H1 (cell line): ENCODE measurements at regions not wholly inside any gene's neighbourhood (a gene's known extent, or its start where the extent isn't known, plus 50 kb on each side); places are given as distances from the start of the nearest gene placed in this dataset.

ENCODE experiments used
- CTCF ChIA-PET: fragments of 300-600 bp; sonication (Branson Sonifier 250); formaldehyde crosslinking; loops from one replicate; lab custom pipeline; 2021; ENCODE audit not compliant: partially characterized antibody; lab: Charles Lee
- POLR2A ChIA-PET: fragments of 300-600 bp; sonication (Branson Sonifier 250); formaldehyde crosslinking; loops from one replicate; lab custom pipeline; 2021; ENCODE audit warnings: inconsistent platforms; ENCODE audit not compliant: partially characterized antibody; lab: Charles Lee
- DNase-seq, 2 experiments: peaks; one replicate each; pipeline versions ENCODE4 v3.0.0 to v3.0.0-alpha.2; 2010 to 2022; ENCODE audit warnings: low spot score in 2 of 2, low read depth in 1 of 2, mixed read lengths in 1 of 2
- FAIRE-seq: peaks from 2 replicates; lab custom pipeline; 2011; peaks lifted over from hg19 to GRCh38; lab: Jason Lieb, UNC
- H2AFZ ChIP-seq: 2 replicates; pipeline ENCODE4 v1.8.1; 2012; ENCODE audit warnings: low read length, inconsistent platforms
- H2AK5ac ChIP-seq: 2 replicates; pipeline ENCODE4 v1.6.1; 2013; ENCODE audit warnings: low read depth, low read length
- H2BK120ac ChIP-seq: replicated peaks from 2 replicates; pipeline ENCODE3; 2013; ENCODE audit warnings: low read depth, low read length, inconsistent platforms
- H2BK12ac ChIP-seq: 2 replicates; pipeline ENCODE4 v1.6.1; 2013; ENCODE audit warnings: low read depth, low read length
- H2BK15ac ChIP-seq: 2 replicates; pipeline ENCODE4 v1.6.1; 2013; ENCODE audit warnings: low read length
- H2BK20ac ChIP-seq: 2 replicates; pipeline ENCODE4 v1.6.1; 2013; ENCODE audit warnings: low read length
- H2BK5ac ChIP-seq: 2 replicates; pipeline ENCODE4 v1.6.1; 2013; ENCODE audit warnings: low read depth, low read length
- H3K14ac ChIP-seq: 2 replicates; pipeline ENCODE4 v1.6.1; 2013; ENCODE audit warnings: inconsistent platforms; ENCODE audit not compliant: insufficient read length
- H3K18ac ChIP-seq: 2 replicates; pipeline ENCODE4 v1.6.1; 2013; ENCODE audit warnings: low read length; ENCODE audit errors: extremely low read depth
- H3K23ac ChIP-seq: 2 replicates; pipeline ENCODE4 v1.6.1; 2013; ENCODE audit warnings: inconsistent platforms; ENCODE audit not compliant: insufficient read length
- H3K23me2 ChIP-seq: 2 replicates; pipeline ENCODE4 v1.6.1; 2013; ENCODE audit warnings: low read depth, low read length
- H3K27ac ChIP-seq: 2 replicates; pipeline ENCODE4 v1.6.1; 2011; ENCODE audit warnings: low read depth, low read length, inconsistent platforms
- H3K27me3 ChIP-seq, 4 experiments: replicated peaks in 1 of 4; 1 replicate in 1 of 4; 2 replicates in 3 of 4; pipeline versions ENCODE4 v1.6.1 to v1.8.1; 2011 to 2013; ENCODE audit warnings: low read length in 3 of 4, mild to moderate bottlenecking in 3 of 4, inconsistent platforms in 2 of 4, mixed read lengths in 2 of 4, moderate library complexity in 1 of 4; ENCODE audit not compliant: control insufficient read depth in 3 of 4, insufficient read depth in 3 of 4; ENCODE audit errors: extremely low read depth in 1 of 4
- H3K36me3 ChIP-seq, 4 experiments: 2 replicates each; pipeline versions ENCODE4 v1.6.1 to v1.8.1; 2011 to 2013; ENCODE audit warnings: mild to moderate bottlenecking in 4 of 4, low read length in 3 of 4, moderate library complexity in 2 of 4, control low read depth in 1 of 4, inconsistent platforms in 1 of 4; ENCODE audit not compliant: insufficient read depth in 4 of 4, control insufficient read depth in 2 of 4
- H3K4ac ChIP-seq: replicated peaks from 2 replicates; pipeline ENCODE3; 2013; ENCODE audit warnings: low read length, low read depth, mixed read lengths, inconsistent platforms; ENCODE audit not compliant: insufficient read length
- H3K4me1 ChIP-seq, 4 experiments: replicated peaks in 1 of 4; 1 replicate in 1 of 4; 2 replicates in 3 of 4; pipeline versions ENCODE4 v1.6.1 to v1.8.1; 2011 to 2013; ENCODE audit warnings: low read length in 3 of 4, inconsistent platforms in 2 of 4, mixed read lengths in 1 of 4; ENCODE audit not compliant: insufficient read depth in 4 of 4, control insufficient read depth in 3 of 4
- H3K4me2 ChIP-seq, 2 experiments: 2 replicates each; pipeline versions ENCODE4 v1.6.1 to v1.8.1; 2011 to 2013; ENCODE audit warnings: low read depth in 2 of 2, low read length in 2 of 2, control low read depth in 1 of 2, inconsistent platforms in 1 of 2, mild to moderate bottlenecking in 1 of 2; ENCODE audit not compliant: insufficient read depth in 1 of 2
- H3K4me3 ChIP-seq, 4 experiments: fragments of 200-600, 300-600 bp in 1 of 4; sonication (generic), shearing (Covaris generic), sonication (Bioruptor Twin) in 1 of 4; 2 replicates each; pipeline versions ENCODE4 v1.5.1 to v1.8.1; 2011 to 2016; ENCODE audit warnings: low read length in 4 of 4, low read depth in 3 of 4, control low read depth in 2 of 4, inconsistent platforms in 2 of 4, mild to moderate bottlenecking in 2 of 4, mixed read lengths in 1 of 4, moderate library complexity in 1 of 4; ENCODE audit not compliant: insufficient read depth in 2 of 4; ENCODE audit errors: extremely low read depth in 1 of 4
- H3K56ac ChIP-seq: replicated peaks from 2 replicates; pipeline ENCODE3; 2013; ENCODE audit warnings: low read depth, mild to moderate bottlenecking, mixed read lengths, low read length, inconsistent platforms; ENCODE audit not compliant: insufficient read length
- H3K79me1 ChIP-seq: 2 replicates; pipeline ENCODE4 v1.6.1; 2013; ENCODE audit warnings: low read depth, low read length, control low read depth
- H3K79me2 ChIP-seq, 2 experiments: 2 replicates each; pipeline versions ENCODE4 v1.6.1 to v1.8.1; 2012 to 2013; ENCODE audit warnings: low read length in 2 of 2, mild to moderate bottlenecking in 2 of 2, inconsistent platforms in 1 of 2; ENCODE audit not compliant: insufficient read depth in 2 of 2, control insufficient read depth in 1 of 2
- H3K9ac ChIP-seq, 4 experiments: replicated peaks in 1 of 4; 1 replicate in 1 of 4; 2 replicates in 3 of 4; pipeline versions ENCODE4 v1.6.1 to v1.8.1; 2011 to 2013; ENCODE audit warnings: low read depth in 3 of 4, low read length in 3 of 4, control low read depth in 2 of 4, mild to moderate bottlenecking in 2 of 4, moderate library complexity in 2 of 4, inconsistent platforms in 1 of 4; ENCODE audit errors: extremely low read depth in 1 of 4
- H3K9me3 ChIP-seq, 2 experiments: 2 replicates each; pipeline versions ENCODE4 v1.6.1 to v1.8.1; 2012 to 2013; ENCODE audit warnings: mild to moderate bottlenecking in 2 of 2, moderate library complexity in 2 of 2, control low read depth in 1 of 2, inconsistent platforms in 1 of 2, low read depth in 1 of 2, low read length in 1 of 2, mixed read lengths in 1 of 2; ENCODE audit not compliant: insufficient read depth in 2 of 2
- H4K20me1 ChIP-seq, 2 experiments: replicated peaks in 1 of 2; 2 replicates each; pipeline versions ENCODE3 to v1.8.1; 2011 to 2013; ENCODE audit warnings: inconsistent platforms in 2 of 2, low read length in 2 of 2, mild to moderate bottlenecking in 1 of 2; ENCODE audit not compliant: insufficient read depth in 2 of 2, control insufficient read depth in 1 of 2
- H4K5ac ChIP-seq: 2 replicates; pipeline ENCODE4 v1.6.1; 2013; ENCODE audit warnings: low read length, low read depth, mixed read lengths, inconsistent platforms; ENCODE audit not compliant: insufficient read length
- H4K8ac ChIP-seq: 2 replicates; pipeline ENCODE4 v1.8.0; 2013; ENCODE audit warnings: mild to moderate bottlenecking, moderate library complexity, low read length, inconsistent platforms; ENCODE audit not compliant: insufficient read depth; ENCODE audit errors: extremely low read depth
- H4K91ac ChIP-seq: replicated peaks from 2 replicates; pipeline ENCODE3; 2013; ENCODE audit warnings: low read length, mixed read lengths, inconsistent platforms; ENCODE audit not compliant: insufficient read length
- ASH2L ChIP-seq: fragments of 200-600, 300-600 bp; sonication (generic); IDR thresholded peaks from one replicate; pipeline ENCODE4 v1.7.1; 2017; ENCODE audit warnings: low read length
- BRCA1 ChIP-seq: IDR thresholded peaks from 2 replicates; pipeline ENCODE4 v1.6.1; 2012; ENCODE audit warnings: low read depth, low read length, improper control_type of control experiment
- CBX5 ChIP-seq: fragments of 300-800, 300-1000 bp; sonication (generic); IDR thresholded peaks from 2 replicates; pipeline ENCODE4 v1.7.1; 2016; ENCODE audit warnings: antibody characterized with exemption, low read length, low read depth
- CREB1 ChIP-seq: IDR thresholded peaks from 2 replicates; pipeline ENCODE4 v1.6.1; 2012; ENCODE audit warnings: inconsistent platforms
- CTBP2 ChIP-seq: IDR thresholded peaks from 2 replicates; pipeline ENCODE4 v1.7.0; 2011; ENCODE audit warnings: borderline replicate concordance, mild to moderate bottlenecking, moderate library complexity, mixed read lengths, low read length; ENCODE audit not compliant: insufficient read depth, insufficient read length
- EP300 ChIP-seq, 2 experiments: IDR thresholded peaks; 1 replicate in 1 of 2; 2 replicates in 1 of 2; pipeline ENCODE4 v1.6.1; 2011 to 2012; ENCODE audit warnings: low read depth in 2 of 2, low read length in 2 of 2, mild to moderate bottlenecking in 2 of 2, borderline replicate concordance in 1 of 2, inconsistent platforms in 1 of 2, moderate library complexity in 1 of 2
- GABPA ChIP-seq: IDR thresholded peaks from 2 replicates; pipeline ENCODE4 v1.6.1; 2011; ENCODE audit warnings: mild to moderate bottlenecking, low read length, moderate library complexity, borderline replicate concordance; ENCODE audit not compliant: insufficient read depth
- NANOG ChIP-seq: IDR thresholded peaks from 2 replicates; pipeline ENCODE4 v1.6.1; 2011; ENCODE audit warnings: low read length, low read depth, mild to moderate bottlenecking, inconsistent platforms; ENCODE audit not compliant: insufficient read depth, poor library complexity, severe bottlenecking
- NRF1 ChIP-seq: IDR thresholded peaks from 2 replicates; pipeline ENCODE4 v1.6.1; 2011; ENCODE audit warnings: mild to moderate bottlenecking, low read depth, low read length, improper control_type of control experiment
- POU5F1 ChIP-seq: IDR thresholded peaks from 2 replicates; pipeline ENCODE4 v1.6.1; 2011; ENCODE audit warnings: low read depth, mild to moderate bottlenecking, low read length, moderate library complexity
- SIRT6 ChIP-seq: IDR thresholded peaks from one replicate; pipeline ENCODE4 v1.7.1; 2012; ENCODE audit warnings: low read length, inconsistent platforms
- SP2 ChIP-seq: IDR thresholded peaks from 2 replicates; pipeline ENCODE4 v1.6.1; 2012; ENCODE audit warnings: mild to moderate bottlenecking, low read length, inconsistent platforms
- TCF12 ChIP-seq: IDR thresholded peaks from 2 replicates; pipeline ENCODE4 v1.6.1; 2011; ENCODE audit warnings: low read depth, mild to moderate bottlenecking, low read length
- TEAD4 ChIP-seq: IDR thresholded peaks from 2 replicates; pipeline ENCODE4 v1.6.1; 2012; ENCODE audit warnings: low read depth, low read length, inconsistent platforms, mixed read lengths
- WGBS, 2 experiments: shearing (Covaris generic) in 1 of 2; methylation state at CpG; one replicate each; pipeline versions ENCODE4 v1.1.6 to v1.1.7; 2013 to 2015; ENCODE audit warnings: low lambda C conversion rate in 2 of 2, mixed read lengths in 2 of 2, inconsistent platforms in 1 of 2, low coverage in 1 of 2, missing lambda C conversion rate in 1 of 2; ENCODE audit not compliant: insufficient replicate concordance in 2 of 2, insufficient coverage in 1 of 2, insufficient read length in 1 of 2; ENCODE audit errors: extremely low coverage in 1 of 2, missing lambda C conversion rate in 1 of 2; 5-methylcytosine and 5-hydroxymethylcytosine counted together

- Histone ChIP-seq H3K4ac (no peak overlapping the region), H3K36me3 (no peaks in the 10 kb centered on the region), H3K9me3 (no peaks in the 10 kb centered on the region), H3K27ac (no peak overlapping the region), H2BK20ac (no peak overlapping the region), H2AK5ac (no peak overlapping the region), H4K20me1 (no peaks in the 10 kb centered on the region), H3K4me2 (no peak overlapping the region), H3K79me1 (no peaks in the 10 kb centered on the region), H2BK12ac (no peak overlapping the region), H3K18ac (no peak overlapping the region), H3K4me3 (no peak overlapping the region), H2BK120ac (no peak overlapping the region), H2BK15ac (no peak overlapping the region), H3K14ac (no peak overlapping the region), H3K23me2 (no peaks in the 10 kb centered on the region), H2AFZ (no peak overlapping the region), H3K23ac (no peak overlapping the region), H3K4me1 (no peaks in the 10 kb centered on the region), H3K9ac (no peak overlapping the region), H2BK5ac (no peak overlapping the region), H4K91ac (no peak overlapping the region), H3K27me3 (no peaks in the 10 kb centered on the region), H4K5ac (no peak overlapping the region), H3K79me2 (no peaks in the 10 kb centered on the region), H3K56ac (no peak overlapping the region), H4K8ac (no peak overlapping the region)
- ChIA-PET POLR2A (no interaction called here), CTCF (interaction anchor here (1.4 kb wide), 1 partner anchor 100 kb away, joined by 3 read pairs; no protein-coding TSS in a partner anchor)
- TF ChIP-seq POU5F1 (no peak), CTBP2 (no peak), EP300 (IDR thresholded peaks at IDR 0.05; ENCODE audit: borderline replicate concordance in 1 of 2, low read depth in 2 of 2, low read length in 2 of 2) (no peak), GABPA (no peak), ASH2L (no peak), TCF12 (no peak), BRCA1 (no peak), SIRT6 (no peak), NRF1 (no peak), CREB1 (no peak), SP2 (no peak), NANOG (no peak), TEAD4 (no peak), CBX5 (no peak)
- FAIRE-seq = no peak
- no peak for DNase-seq
- WGBS, 2 experiments = 92 to 100% methylated on average over 1 to 5 of the region's 5 CpGs
Observed at GRCh38 chr7:35524112-35524804, 170.7 kb downstream of the HERPUD2 start.
